ENCODE measurements at regions not wholly inside any gene's neighbourhood (a gene's known extent, or its start where the extent isn't known, plus 50 kb on each side); places are given as distances from the start of the nearest gene placed in this dataset.

DNA sequence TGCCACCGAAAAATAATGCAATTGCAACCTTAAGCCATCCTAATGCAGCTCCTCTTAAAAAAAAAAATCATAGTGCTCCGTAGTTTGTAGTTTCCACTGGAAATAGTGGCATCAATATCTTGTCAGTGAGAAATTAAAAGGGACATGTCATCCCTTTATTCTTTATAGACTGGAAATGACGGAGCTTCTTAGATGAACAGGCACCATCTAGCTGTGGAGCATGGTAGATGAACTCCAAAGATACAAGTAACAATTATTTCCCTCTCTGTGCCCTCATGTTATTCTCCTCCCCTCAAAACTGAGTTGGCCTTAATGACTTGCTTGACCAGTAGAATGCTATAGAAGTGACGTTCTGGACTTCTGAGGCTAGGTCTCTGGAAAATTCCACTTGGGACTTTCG, 268.1 kb upstream of the SPTLC3 start:
- Histone ChIP-seq H3K9ac (ENCODE audit: low read depth in 1 of 2, low read length in 2 of 2) (no peak overlapping the region), H3K36me3 (ENCODE audit: control insufficient read depth in 4 of 4, insufficient read depth in 3 of 4, low read depth in 1 of 4, low read length in 3 of 4) (no peaks in the 10 kb centered on the region), H3K9me3 (ENCODE audit: control insufficient read depth in 4 of 4, low read length in 3 of 4) (no peaks in the 10 kb centered on the region), H3K4me1 (ENCODE audit: control insufficient read depth in 4 of 4, insufficient read depth in 4 of 4, low read length in 3 of 4) (no peaks in the 10 kb centered on the region), H3K4me3 (ENCODE audit: low read depth in 1 of 3, low read length in 3 of 3) (no peak overlapping the region), H3K27me3 (ENCODE audit: control insufficient read depth in 4 of 4, insufficient read depth in 4 of 4, low read length in 3 of 4) (peaks cover 0 to 2% (median 0%) of the 10 kb centered on the region in 4 donors), H3K27ac (ENCODE audit: low read depth in 1 of 2, low read length in 2 of 2) (no peak overlapping the region)
- DNase-seq (ENCODE audit: low spot score): no peak
- WGBS: 78% methylated on average over 5 of the region's 5 CpGs
- TF ChIP-seq RAD21 (IDR thresholded peaks at IDR 0.05) (peak in 1 of 2 donors; percentile 51), HNF4G (IDR thresholded peaks at IDR 0.05) (no peak), EGR1 (IDR thresholded peaks at IDR 0.05; ENCODE audit: low read depth in 2 of 2) (no peak), ZBTB33 (IDR thresholded peaks at IDR 0.05) (no peak)

DNA sequence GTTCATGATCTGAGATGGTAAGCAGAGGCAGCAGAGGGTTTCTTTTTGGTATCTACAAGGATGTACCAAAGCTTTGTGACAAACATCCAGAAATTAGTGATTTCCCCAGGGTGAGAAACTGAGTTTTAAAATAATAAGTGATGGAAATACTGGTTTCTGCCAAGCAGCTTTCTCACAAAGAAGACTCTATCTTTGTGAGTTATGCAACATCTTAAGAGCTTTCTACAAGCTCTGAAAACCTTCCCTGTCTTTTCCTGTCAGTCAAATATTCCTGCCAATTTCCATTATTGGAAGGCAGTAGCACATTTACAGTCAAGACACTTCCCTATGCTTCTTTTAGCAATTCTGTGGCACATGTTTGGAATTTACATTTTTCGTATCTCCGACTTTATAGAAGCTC, 264.7 kb upstream of the SPTLC3 start:
- H3K36me3 ChIP-seq (ENCODE audit: control insufficient read depth in 4 of 4, insufficient read depth in 3 of 4, low read depth in 1 of 4, low read length in 3 of 4): no peaks in the 10 kb centered on the region
- no peak for DNase-seq (ENCODE audit: low spot score)
- H3K4me1 ChIP-seq (ENCODE audit: control insufficient read depth in 4 of 4, insufficient read depth in 4 of 4, low read length in 3 of 4): no peaks in the 10 kb centered on the region
- H3K27me3 ChIP-seq (ENCODE audit: control insufficient read depth in 4 of 4, insufficient read depth in 4 of 4, low read length in 3 of 4): peaks cover 0 to 2% (median 0%) of the 10 kb centered on the region in 4 donors
- TF ChIP-seq GABPA (IDR thresholded peaks at IDR 0.05 in 1 of 2, conservative IDR thresholded peaks at IDR 0.05 in 1 of 2): no peak
- TF ChIP-seq FOXA1 (IDR thresholded peaks at IDR 0.05): no peak
- TF ChIP-seq ZBTB33 (IDR thresholded peaks at IDR 0.05): no peak
- TF ChIP-seq, protein P1, sequence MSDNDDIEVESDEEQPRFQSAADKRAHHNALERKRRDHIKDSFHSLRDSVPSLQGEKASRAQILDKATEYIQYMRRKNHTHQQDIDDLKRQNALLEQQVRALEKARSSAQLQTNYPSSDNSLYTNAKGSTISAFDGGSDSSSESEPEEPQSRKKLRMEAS (IDR thresholded peaks at IDR 0.05): no peak
- no peak for TF ChIP-seq NR2F2 (IDR thresholded peaks at IDR 0.05)
- no peak for TF ChIP-seq JUND (IDR thresholded peaks at IDR 0.05)
- no peak for TF ChIP-seq FOXA2 (IDR thresholded peaks at IDR 0.05)
- TF ChIP-seq, protein P2, sequence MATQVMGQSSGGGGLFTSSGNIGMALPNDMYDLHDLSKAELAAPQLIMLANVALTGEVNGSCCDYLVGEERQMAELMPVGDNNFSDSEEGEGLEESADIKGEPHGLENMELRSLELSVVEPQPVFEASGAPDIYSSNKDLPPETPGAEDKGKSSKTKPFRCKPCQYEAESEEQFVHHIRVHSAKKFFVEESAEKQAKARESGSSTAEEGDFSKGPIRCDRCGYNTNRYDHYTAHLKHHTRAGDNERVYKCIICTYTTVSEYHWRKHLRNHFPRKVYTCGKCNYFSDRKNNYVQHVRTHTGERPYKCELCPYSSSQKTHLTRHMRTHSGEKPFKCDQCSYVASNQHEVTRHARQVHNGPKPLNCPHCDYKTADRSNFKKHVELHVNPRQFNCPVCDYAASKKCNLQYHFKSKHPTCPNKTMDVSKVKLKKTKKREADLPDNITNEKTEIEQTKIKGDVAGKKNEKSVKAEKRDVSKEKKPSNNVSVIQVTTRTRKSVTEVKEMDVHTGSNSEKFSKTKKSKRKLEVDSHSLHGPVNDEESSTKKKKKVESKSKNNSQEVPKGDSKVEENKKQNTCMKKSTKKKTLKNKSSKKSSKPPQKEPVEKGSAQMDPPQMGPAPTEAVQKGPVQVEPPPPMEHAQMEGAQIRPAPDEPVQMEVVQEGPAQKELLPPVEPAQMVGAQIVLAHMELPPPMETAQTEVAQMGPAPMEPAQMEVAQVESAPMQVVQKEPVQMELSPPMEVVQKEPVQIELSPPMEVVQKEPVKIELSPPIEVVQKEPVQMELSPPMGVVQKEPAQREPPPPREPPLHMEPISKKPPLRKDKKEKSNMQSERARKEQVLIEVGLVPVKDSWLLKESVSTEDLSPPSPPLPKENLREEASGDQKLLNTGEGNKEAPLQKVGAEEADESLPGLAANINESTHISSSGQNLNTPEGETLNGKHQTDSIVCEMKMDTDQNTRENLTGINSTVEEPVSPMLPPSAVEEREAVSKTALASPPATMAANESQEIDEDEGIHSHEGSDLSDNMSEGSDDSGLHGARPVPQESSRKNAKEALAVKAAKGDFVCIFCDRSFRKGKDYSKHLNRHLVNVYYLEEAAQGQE (IDR thresholded peaks at IDR 0.05): no peak
- TF ChIP-seq HNF4G (IDR thresholded peaks at IDR 0.05): no peak
- no peak for TF ChIP-seq SP1 (IDR thresholded peaks at IDR 0.05)
- no peak for TF ChIP-seq HNF4A (conservative IDR thresholded peaks at IDR 0.05)
- TF ChIP-seq, protein P3, sequence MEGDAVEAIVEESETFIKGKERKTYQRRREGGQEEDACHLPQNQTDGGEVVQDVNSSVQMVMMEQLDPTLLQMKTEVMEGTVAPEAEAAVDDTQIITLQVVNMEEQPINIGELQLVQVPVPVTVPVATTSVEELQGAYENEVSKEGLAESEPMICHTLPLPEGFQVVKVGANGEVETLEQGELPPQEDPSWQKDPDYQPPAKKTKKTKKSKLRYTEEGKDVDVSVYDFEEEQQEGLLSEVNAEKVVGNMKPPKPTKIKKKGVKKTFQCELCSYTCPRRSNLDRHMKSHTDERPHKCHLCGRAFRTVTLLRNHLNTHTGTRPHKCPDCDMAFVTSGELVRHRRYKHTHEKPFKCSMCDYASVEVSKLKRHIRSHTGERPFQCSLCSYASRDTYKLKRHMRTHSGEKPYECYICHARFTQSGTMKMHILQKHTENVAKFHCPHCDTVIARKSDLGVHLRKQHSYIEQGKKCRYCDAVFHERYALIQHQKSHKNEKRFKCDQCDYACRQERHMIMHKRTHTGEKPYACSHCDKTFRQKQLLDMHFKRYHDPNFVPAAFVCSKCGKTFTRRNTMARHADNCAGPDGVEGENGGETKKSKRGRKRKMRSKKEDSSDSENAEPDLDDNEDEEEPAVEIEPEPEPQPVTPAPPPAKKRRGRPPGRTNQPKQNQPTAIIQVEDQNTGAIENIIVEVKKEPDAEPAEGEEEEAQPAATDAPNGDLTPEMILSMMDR (IDR thresholded peaks at IDR 0.05; ENCODE audit: low read depth, low read length, missing input control): no peak
- no peak for TF ChIP-seq TAF1 (conservative IDR thresholded peaks at IDR 0.05)
- TF ChIP-seq, protein P4, sequence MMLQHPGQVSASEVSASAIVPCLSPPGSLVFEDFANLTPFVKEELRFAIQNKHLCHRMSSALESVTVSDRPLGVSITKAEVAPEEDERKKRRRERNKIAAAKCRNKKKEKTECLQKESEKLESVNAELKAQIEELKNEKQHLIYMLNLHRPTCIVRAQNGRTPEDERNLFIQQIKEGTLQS (IDR thresholded peaks at IDR 0.05): no peak
- no peak for TF ChIP-seq EGR1 (IDR thresholded peaks at IDR 0.05; ENCODE audit: low read depth in 2 of 2)
- TF ChIP-seq YY1 (IDR thresholded peaks at IDR 0.05): no peak
- TF ChIP-seq RAD21 (IDR thresholded peaks at IDR 0.05): no peak
- H3K9ac ChIP-seq (ENCODE audit: low read depth in 1 of 2, low read length in 2 of 2): no peak overlapping the region
- H3K9me3 ChIP-seq (ENCODE audit: control insufficient read depth in 4 of 4, low read length in 3 of 4): no peaks in the 10 kb centered on the region
- WGBS: 84% methylated on average over 2 of the region's 2 CpGs
- H3K27ac ChIP-seq (ENCODE audit: low read depth in 1 of 2, low read length in 2 of 2): no peak overlapping the region
- H3K4me3 ChIP-seq (ENCODE audit: low read depth in 1 of 3, low read length in 3 of 3): no peak overlapping the region
